Gastroesophageal sphincter (tissue), 3 donors: ENCODE measurements at regions not wholly inside any gene's neighbourhood (a gene's known extent, or its start where the extent isn't known, plus 50 kb on each side); places are given as distances from the start of the nearest gene placed in this dataset.

Experiments used
- CTCF ChIP-seq, 4 experiments: fragments of 200-600 bp in 2 of 4; fragments of 450-650 bp in 2 of 4; sonication (generic) in 1 of 4; IDR thresholded peaks; one replicate each; pipeline ENCODE4 v1.5.1; 2017 to 2019; ENCODE audit warnings: antibody characterized with exemption in 4 of 4, mild to moderate bottlenecking in 2 of 4, moderate library complexity in 2 of 4
- POLR2A ChIP-seq, 2 donors: fragments of 450-650 bp; IDR thresholded peaks; one replicate each; pipeline ENCODE4 v1.6.1; 2017; ENCODE audit warnings: antibody characterized with exemption in 2 of 2, mild to moderate bottlenecking in 2 of 2, moderate library complexity in 1 of 2
- POLR2AphosphoS5 ChIP-seq: sonication (generic); formaldehyde crosslinking; IDR thresholded peaks from one replicate; pipeline ENCODE4 v1.6.1; 2017; ENCODE audit warnings: antibody characterized with exemption

- TF ChIP-seq CTCF (IDR thresholded peaks at IDR 0.05), result no peak
- TF ChIP-seq POLR2A (IDR thresholded peaks at IDR 0.05), result no peak
- no peak for TF ChIP-seq POLR2AphosphoS5
These were observed 193.7 kb downstream of the C16orf95 start for GRCh38 chr16:87123356-87124001.
